Omental fat pad (tissue), 3 donors: ENCODE measurements at regions not wholly inside any gene's neighbourhood (a gene's known extent, or its start where the extent isn't known, plus 50 kb on each side); places are given as distances from the start of the nearest gene placed in this dataset.

Experiments used
- ATAC-seq: fragments of 150-250 bp; one replicate; pipeline ENCODE4 v1.9.1; 2016; ENCODE audit warnings: mild to moderate bottlenecking, moderate library complexity; ENCODE audit not compliant: low FRiP score
- DNase-seq: peaks from one replicate; pipeline ENCODE4 v3.0.0-alpha.2; 2019; ENCODE audit warnings: low spot score
- CTCF ChIP-seq, 3 donors: fragments of 450-650 bp; IDR thresholded peaks; one replicate each; pipeline ENCODE4 v1.5.1; 2016 to 2017; ENCODE audit warnings: antibody characterized with exemption in 3 of 3, mild to moderate bottlenecking in 3 of 3, moderate library complexity in 2 of 3

GRCh38 chr6:104428184-104428583, 431.5 kb downstream of the HACE1 start:
- no peak for ATAC-seq

GRCh38 chr6:104423691-104424090, 436.0 kb downstream of the HACE1 start:
- DNase-seq (no peak), ATAC-seq (no peak)
- TF ChIP-seq CTCF (IDR thresholded peaks at IDR 0.05) = no peak

More at GRCh38 chr6:104428184-104428583, 431.5 kb downstream of the HACE1 start:
- no peak for DNase-seq
- TF ChIP-seq CTCF (IDR thresholded peaks at IDR 0.05) = no peak

GRCh38 chr6:104421650-104422049, 438.1 kb downstream of the HACE1 start:
- no peak for TF ChIP-seq CTCF (IDR thresholded peaks at IDR 0.05)
- no peak for ATAC-seq
- no peak for DNase-seq

GRCh38 chr6:104418839-104419238, 440.9 kb downstream of the HACE1 start:
- DNase-seq (no peak), ATAC-seq (no peak)
- TF ChIP-seq CTCF (IDR thresholded peaks at IDR 0.05) = no peak

- ATAC-seq = no peak
- no peak for DNase-seq
- TF ChIP-seq CTCF (IDR thresholded peaks at IDR 0.05) = no peak
Measured at GRCh38 chr6:104418125-104418524, 441.6 kb downstream of the HACE1 start.

GRCh38 chr6:104414723-104415122, 445.0 kb downstream of the HACE1 start:
- ATAC-seq (no peak), DNase-seq (no peak)
- no peak for TF ChIP-seq CTCF (IDR thresholded peaks at IDR 0.05)

- no peak for ATAC-seq
- no peak for DNase-seq
- no peak for TF ChIP-seq CTCF (IDR thresholded peaks at IDR 0.05)
Measured at GRCh38 chr6:104413767-104414166, 446.0 kb downstream of the HACE1 start.
